Naive thymus-derived CD4-positive, alpha-beta T cell (primary cell): ENCODE measurements at regions not wholly inside any gene's neighbourhood (a gene's known extent, or its start where the extent isn't known, plus 50 kb on each side); places are given as distances from the start of the nearest gene placed in this dataset.

ENCODE experiments used
- ATAC-seq: fragments of 150-1000 bp; cut with Tn5 transposase; 2 replicates; pipeline ENCODE4 v1.10.0; 2021; ENCODE audit warnings: mild to moderate bottlenecking, moderate library complexity
- CTCF ChIA-PET: fragments of 350-600 bp; sonication (Branson Sonifier 250); formaldehyde crosslinking; loops from one replicate; lab custom pipeline; 2021; ENCODE audit warnings: antibody characterized with exemption; lab: Charles Lee
- POLR2A ChIA-PET: fragments of 350-600 bp; sonication (Branson Sonifier 250); formaldehyde crosslinking; loops from one replicate; lab custom pipeline; 2021; ENCODE audit warnings: antibody characterized with exemption, inconsistent platforms; lab: Charles Lee
- DNase-seq, 9 donors: peaks; one replicate each; pipeline versions ENCODE4 v3.0.0 to v3.0.0-alpha.2; 2020 to 2022; ENCODE audit warnings: mixed read lengths in 1 of 9
- H3K27ac ChIP-seq: one replicate; pipeline ENCODE4 v1.7.0; 2013; ENCODE audit warnings: mild to moderate bottlenecking, low read depth, low read length, moderate library complexity
- H3K27me3 ChIP-seq, 2 donors: one replicate each; pipeline ENCODE4 v1.7.0; 2013; ENCODE audit warnings: low read length in 2 of 2, mild to moderate bottlenecking in 2 of 2, moderate library complexity in 2 of 2; ENCODE audit not compliant: control insufficient read depth in 2 of 2, insufficient read depth in 2 of 2
- H3K36me3 ChIP-seq, 3 experiments: 1 replicate in 2 of 3; 2 replicates in 1 of 3; pipeline ENCODE4 v1.7.0; 2013; ENCODE audit warnings: low read length in 3 of 3, mild to moderate bottlenecking in 3 of 3, moderate library complexity in 1 of 3; ENCODE audit not compliant: insufficient read depth in 3 of 3, control insufficient read depth in 2 of 3
- H3K4me1 ChIP-seq, 2 donors: one replicate each; pipeline ENCODE4 v1.7.0; 2013; ENCODE audit warnings: low read length in 2 of 2, mild to moderate bottlenecking in 2 of 2, moderate library complexity in 1 of 2; ENCODE audit not compliant: control insufficient read depth in 2 of 2, insufficient read depth in 2 of 2
- H3K4me3 ChIP-seq: 2 replicates; pipeline ENCODE4 v1.7.0; 2013; ENCODE audit warnings: mild to moderate bottlenecking, low read length
- H3K9me3 ChIP-seq, 3 experiments: 1 replicate in 2 of 3; 2 replicates in 1 of 3; pipeline ENCODE4 v1.7.0; 2013; ENCODE audit warnings: low read length in 3 of 3; ENCODE audit not compliant: control insufficient read depth in 2 of 3
- H3K27ac Mint-ChIP-seq, 9 donors: one replicate each; pipeline ENCODE4 v1.8.0; 2020 to 2022; ENCODE audit warnings: mixed read lengths in 9 of 9, mild to moderate bottlenecking in 8 of 9, moderate library complexity in 5 of 9, inconsistent platforms in 2 of 9
- H3K27me3 Mint-ChIP-seq, 5 donors: one replicate each; pipeline ENCODE4 v1.8.0; 2021 to 2022; ENCODE audit warnings: mixed read lengths in 5 of 5, mild to moderate bottlenecking in 1 of 5
- H3K36me3 Mint-ChIP-seq, 5 donors: one replicate each; pipeline ENCODE4 v1.8.0; 2020 to 2022; ENCODE audit warnings: mixed read lengths in 5 of 5, mild to moderate bottlenecking in 3 of 5, inconsistent platforms in 1 of 5
- H3K4me1 Mint-ChIP-seq, 7 donors: one replicate each; pipeline ENCODE4 v1.8.0; 2020 to 2022; ENCODE audit warnings: mixed read lengths in 7 of 7, mild to moderate bottlenecking in 3 of 7, inconsistent platforms in 1 of 7
- H3K4me3 Mint-ChIP-seq, 10 donors: one replicate each; pipeline ENCODE4 v1.8.0; 2020 to 2022; ENCODE audit warnings: mild to moderate bottlenecking in 10 of 10, mixed read lengths in 10 of 10, moderate library complexity in 6 of 10, inconsistent platforms in 2 of 10
- H3K9me3 Mint-ChIP-seq, 11 donors: one replicate each; pipeline ENCODE4 v1.8.0; 2020 to 2022; ENCODE audit warnings: mixed read lengths in 11 of 11, mild to moderate bottlenecking in 4 of 11, inconsistent platforms in 1 of 11, moderate library complexity in 1 of 11
- intact Hi-C, 2 donors: fragments of 100-400 bp; cut with micrococcal nuclease; formaldehyde crosslinking; loops; one replicate each; pipeline ENCODE4 v1.15.1; 2023

GRCh38 chr7:156224833-156225225 is 412.6 kb upstream of the SHH start:
- Histone ChIP-seq H3K27ac (no peak overlapping the region), H3K9me3 (peaks cover 0 to 3% (median 0%) of the 10 kb centered on the region in 3 experiments), H3K27me3 (no peaks in the 10 kb centered on the region), H3K4me3 (no peak overlapping the region), H3K36me3 (no peaks in the 10 kb centered on the region), H3K4me1 (no peaks in the 10 kb centered on the region)
- no peak for ATAC-seq
- ChIA-PET POLR2A (no interaction called here), CTCF (no interaction called here)
- no peak overlapping the region for H3K4me3 Mint-ChIP-seq
- H3K9me3 Mint-ChIP-seq, result peaks cover 0 to 5% (median 0%) of the 10 kb centered on the region in 11 donors
- intact Hi-C loops, result no loop called here
- H3K27ac Mint-ChIP-seq, result no peak overlapping the region
- no peaks in the 10 kb centered on the region for H3K4me1 Mint-ChIP-seq
- peaks cover 0 to 6% (median 0%) of the 10 kb centered on the region in 5 donors for H3K27me3 Mint-ChIP-seq
- no peak for DNase-seq
- H3K36me3 Mint-ChIP-seq, result peaks cover 0 to 6% (median 0%) of the 10 kb centered on the region in 5 donors

- intact Hi-C loops, result no loop called here
- peaks cover 0 to 3% (median 0%) of the 10 kb centered on the region in 3 experiments for H3K9me3 ChIP-seq
- no peak for ATAC-seq
- peaks cover 0 to 6% (median 0%) of the 10 kb centered on the region in 5 donors for H3K36me3 Mint-ChIP-seq
- H3K4me1 ChIP-seq, result no peaks in the 10 kb centered on the region
- no peak for DNase-seq
- CTCF ChIA-PET, result no interaction called here
- H3K36me3 ChIP-seq, result no peaks in the 10 kb centered on the region
- no peak overlapping the region for H3K27ac Mint-ChIP-seq
- peaks cover 0 to 9% (median 0%) of the 10 kb centered on the region in 5 donors for H3K27me3 Mint-ChIP-seq
- no peak overlapping the region for H3K4me3 ChIP-seq
- H3K4me1 Mint-ChIP-seq, result no peaks in the 10 kb centered on the region
- H3K9me3 Mint-ChIP-seq, result peaks cover 0 to 5% (median 0%) of the 10 kb centered on the region in 11 donors
- H3K27me3 ChIP-seq, result no peaks in the 10 kb centered on the region
- POLR2A ChIA-PET, result no interaction called here
- no peak overlapping the region for H3K27ac ChIP-seq
- no peak overlapping the region for H3K4me3 Mint-ChIP-seq
Measured at GRCh38 chr7:156223935-156224832, 411.9 kb upstream of the SHH start.

- ATAC-seq (no peak), DNase-seq (no peak)
- Histone ChIP-seq H3K4me1 (no peaks in the 10 kb centered on the region), H3K9me3 (no peaks in the 10 kb centered on the region), H3K36me3 (no peaks in the 10 kb centered on the region), H3K27ac (no peak overlapping the region), H3K27me3 (no peaks in the 10 kb centered on the region), H3K4me3 (no peak overlapping the region)
- Mint-ChIP-seq H3K4me1 (no peaks in the 10 kb centered on the region), H3K9me3 (peaks cover 0 to 5% (median 0%) of the 10 kb centered on the region in 11 donors), H3K4me3 (no peak overlapping the region), H3K36me3 (peaks cover 0 to 6% (median 0%) of the 10 kb centered on the region in 5 donors), H3K27ac (no peak overlapping the region), H3K27me3 (peaks cover 0 to 21% (median 0%) of the 10 kb centered on the region in 5 donors)
- CTCF ChIA-PET, result no interaction called here
- POLR2A ChIA-PET, result no interaction called here
- intact Hi-C loops, result no loop called here
Measured at GRCh38 chr7:156222611-156223010, 410.3 kb upstream of the SHH start.

- Histone ChIP-seq H3K9me3 (no peaks in the 10 kb centered on the region), H3K4me3 (no peak overlapping the region), H3K36me3 (no peaks in the 10 kb centered on the region), H3K4me1 (no peaks in the 10 kb centered on the region), H3K27ac (no peak overlapping the region), H3K27me3 (no peaks in the 10 kb centered on the region)
- Mint-ChIP-seq H3K27me3 (peaks cover 0 to 23% (median 0%) of the 10 kb centered on the region in 5 donors), H3K36me3 (peaks cover 0 to under 1% (median 0%) of the 10 kb centered on the region in 5 donors), H3K9me3 (peaks cover 0 to 5% (median 0%) of the 10 kb centered on the region in 11 donors), H3K4me3 (no peak overlapping the region), H3K27ac (no peak overlapping the region), H3K4me1 (no peaks in the 10 kb centered on the region)
- intact Hi-C loops, result no loop called here
- ChIA-PET CTCF (no interaction called here), POLR2A (no interaction called here)
- no peak for DNase-seq
- ATAC-seq, result no peak
Measured at GRCh38 chr7:156222151-156222550, 409.9 kb upstream of the SHH start.

- Mint-ChIP-seq H3K27me3 (peaks cover 0 to 23% (median 0%) of the 10 kb centered on the region in 5 donors), H3K4me3 (no peak overlapping the region), H3K36me3 (no peaks in the 10 kb centered on the region), H3K27ac (no peak overlapping the region), H3K4me1 (no peaks in the 10 kb centered on the region), H3K9me3 (peaks cover 0 to 5% (median 0%) of the 10 kb centered on the region in 11 donors)
- POLR2A ChIA-PET, result no interaction called here
- Histone ChIP-seq H3K9me3 (no peaks in the 10 kb centered on the region), H3K27ac (no peak overlapping the region), H3K4me1 (no peaks in the 10 kb centered on the region), H3K36me3 (no peaks in the 10 kb centered on the region), H3K27me3 (no peaks in the 10 kb centered on the region), H3K4me3 (no peak overlapping the region)
- no peak for ATAC-seq
- CTCF ChIA-PET, result no interaction called here
- no peak for DNase-seq
- intact Hi-C loops, result no loop called here
Measured at GRCh38 chr7:156220701-156221100, 408.4 kb upstream of the SHH start.

- ChIA-PET POLR2A (no interaction called here), CTCF (no interaction called here)
- no peak overlapping the region for H3K27ac Mint-ChIP-seq
- intact Hi-C loops, result no loop called here
- no peaks in the 10 kb centered on the region for H3K27me3 ChIP-seq
- no peaks in the 10 kb centered on the region for H3K4me1 ChIP-seq
- H3K4me3 Mint-ChIP-seq, result no peak overlapping the region
- H3K27me3 Mint-ChIP-seq, result peaks cover 0 to 23% (median 0%) of the 10 kb centered on the region in 5 donors
- no peak for DNase-seq
- no peak for ATAC-seq
- H3K4me3 ChIP-seq, result no peak overlapping the region
- no peaks in the 10 kb centered on the region for H3K4me1 Mint-ChIP-seq
- peaks cover 0 to 5% (median 0%) of the 10 kb centered on the region in 11 donors for H3K9me3 Mint-ChIP-seq
- no peaks in the 10 kb centered on the region for H3K36me3 Mint-ChIP-seq
- no peaks in the 10 kb centered on the region for H3K9me3 ChIP-seq
- no peaks in the 10 kb centered on the region for H3K36me3 ChIP-seq
- no peak overlapping the region for H3K27ac ChIP-seq
Measured at GRCh38 chr7:156220078-156220605, 407.9 kb upstream of the SHH start.
